ENCODE measurements at regions not wholly inside any gene's neighbourhood (a gene's known extent, or its start where the extent isn't known, plus 50 kb on each side); places are given as distances from the start of the nearest gene placed in this dataset.

- CTCF ChIA-PET, result no interaction called here
- POLR2A ChIA-PET, result no interaction called here
These were observed 71.5 kb upstream of the DISP3 start for GRCh38 chr1:11407301-11407994.

GRCh38 chr1:11412141-11412540 is 66.8 kb upstream of the DISP3 start:
- ChIA-PET CTCF (no interaction called here), POLR2A (no interaction called here)

- ChIA-PET CTCF (no interaction called here), POLR2A (no interaction called here)
These were observed 65.0 kb upstream of the DISP3 start for GRCh38 chr1:11413986-11414391.

GRCh38 chr1:11414926-11415538 is 63.9 kb upstream of the DISP3 start:
- ChIA-PET POLR2A (no interaction called here), CTCF (no interaction called here)

GRCh38 chr1:11417162-11417561 is 61.8 kb upstream of the DISP3 start:
- ChIA-PET CTCF (no interaction called here), POLR2A (no interaction called here)

GRCh38 chr1:11418056-11418455 is 60.9 kb upstream of the DISP3 start:
- CTCF ChIA-PET, result no interaction called here

GRCh38 chr1:11421443-11421842 is 57.5 kb upstream of the DISP3 start:
- POLR2A ChIA-PET, result no interaction called here
- CTCF ChIA-PET, result no interaction called here

More at GRCh38 chr1:11418056-11418455, 60.9 kb upstream of the DISP3 start:
- POLR2A ChIA-PET, result no interaction called here

- CTCF ChIA-PET, result no interaction called here
- POLR2A ChIA-PET, result no interaction called here
These were observed 56.3 kb upstream of the DISP3 start for GRCh38 chr1:11422686-11423085.

GRCh38 chr1:11426617-11427016 is 52.3 kb upstream of the DISP3 start:
- CTCF ChIA-PET, result no interaction called here
- POLR2A ChIA-PET, result no interaction called here

GRCh38 chr1:11428789-11429188 is 50.2 kb upstream of the DISP3 start:
- POLR2A ChIA-PET, result no interaction called here
- CTCF ChIA-PET, result no interaction called here

Measured in activated CD8-positive, alpha-beta memory T cell treated with anti-CD3 and anti-CD28 coated beads for 36 hours (primary cell).